OCI-LY7 (cell line): ENCODE measurements at regions not wholly inside any gene's neighbourhood (a gene's known extent, or its start where the extent isn't known, plus 50 kb on each side); places are given as distances from the start of the nearest gene placed in this dataset.

Source experiments
- EZH2phosphoT487 ChIP-seq: fragments of 200-600 bp; sonication (generic); IDR thresholded peaks from 2 replicates; pipeline ENCODE4 v1.6.1; 2018; ENCODE audit warnings: low read depth, borderline replicate concordance, mild to moderate bottlenecking, mixed run types, antibody characterized with exemption, low read length, moderate library complexity, mixed read lengths
- TF ChIP-seq, protein P1 (sequence below): fragments of 200-600 bp; sonication (generic); conservative IDR thresholded peaks from 2 replicates; pipeline ENCODE4 v1.5.1; 2014; ENCODE audit warnings: mild to moderate bottlenecking, antibody characterized with exemption, low read length, moderate library complexity, mixed read lengths

- TF ChIP-seq, protein P1, sequence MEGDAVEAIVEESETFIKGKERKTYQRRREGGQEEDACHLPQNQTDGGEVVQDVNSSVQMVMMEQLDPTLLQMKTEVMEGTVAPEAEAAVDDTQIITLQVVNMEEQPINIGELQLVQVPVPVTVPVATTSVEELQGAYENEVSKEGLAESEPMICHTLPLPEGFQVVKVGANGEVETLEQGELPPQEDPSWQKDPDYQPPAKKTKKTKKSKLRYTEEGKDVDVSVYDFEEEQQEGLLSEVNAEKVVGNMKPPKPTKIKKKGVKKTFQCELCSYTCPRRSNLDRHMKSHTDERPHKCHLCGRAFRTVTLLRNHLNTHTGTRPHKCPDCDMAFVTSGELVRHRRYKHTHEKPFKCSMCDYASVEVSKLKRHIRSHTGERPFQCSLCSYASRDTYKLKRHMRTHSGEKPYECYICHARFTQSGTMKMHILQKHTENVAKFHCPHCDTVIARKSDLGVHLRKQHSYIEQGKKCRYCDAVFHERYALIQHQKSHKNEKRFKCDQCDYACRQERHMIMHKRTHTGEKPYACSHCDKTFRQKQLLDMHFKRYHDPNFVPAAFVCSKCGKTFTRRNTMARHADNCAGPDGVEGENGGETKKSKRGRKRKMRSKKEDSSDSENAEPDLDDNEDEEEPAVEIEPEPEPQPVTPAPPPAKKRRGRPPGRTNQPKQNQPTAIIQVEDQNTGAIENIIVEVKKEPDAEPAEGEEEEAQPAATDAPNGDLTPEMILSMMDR = no peak
- TF ChIP-seq EZH2phosphoT487 = no peak
Measured at GRCh38 chr12:63206909-63207308, 55.9 kb upstream of the AVPR1A start.
